GM23338 (cell line): ENCODE measurements at regions not wholly inside any gene's neighbourhood (a gene's known extent, or its start where the extent isn't known, plus 50 kb on each side); places are given as distances from the start of the nearest gene placed in this dataset.

Experiments used
- ATAC-seq: fragments of 200-7000 bp; cut with Tn5 transposase; 3 replicates; pipeline ENCODE4 v1.9.1; 2020
- DNase-seq: peaks from one replicate; pipeline ENCODE4 v3.0.0-alpha.2; 2015; ENCODE audit warnings: low spot score
- H2AFZ ChIP-seq: fragments of 200-600 bp; sonication (generic); 2 replicates; pipeline ENCODE4 v1.8.0; 2016; ENCODE audit warnings: antibody characterized with exemption, mild to moderate bottlenecking, moderate library complexity
- H3F3A ChIP-seq: fragments of 200-600 bp; sonication (generic); replicated peaks from 2 replicates; pipeline ENCODE4 v1.8.0; 2017; ENCODE audit warnings: antibody characterized with exemption, mixed run types, low read depth
- H3K27ac ChIP-seq: fragments of 200-600 bp; sonication (generic); 2 replicates; pipeline ENCODE4 v1.6.1; 2016; ENCODE audit warnings: low read depth
- H3K27me3 ChIP-seq: fragments of 200-600 bp; sonication (generic); 2 replicates; pipeline ENCODE4 v1.8.0; 2016; ENCODE audit warnings: mild to moderate bottlenecking, mixed run types, moderate library complexity; ENCODE audit not compliant: insufficient read depth
- H3K36me3 ChIP-seq: fragments of 200-600 bp; sonication (generic); 2 replicates; pipeline ENCODE4 v1.8.0; 2016; ENCODE audit warnings: mild to moderate bottlenecking; ENCODE audit not compliant: insufficient read depth
- H3K4me1 ChIP-seq: fragments of 200-600 bp; sonication (generic); 2 replicates; pipeline ENCODE4 v1.8.0; 2016; ENCODE audit warnings: mild to moderate bottlenecking, moderate library complexity; ENCODE audit not compliant: insufficient read depth
- H3K4me2 ChIP-seq: fragments of 200-600 bp; sonication (generic); 2 replicates; pipeline ENCODE4 v1.7.1; 2017; ENCODE audit warnings: mixed run types
- H3K4me3 ChIP-seq: fragments of 200-600 bp; sonication (generic); 2 replicates; pipeline ENCODE4 v1.6.1; 2016; ENCODE audit warnings: mixed run types
- H3K79me2 ChIP-seq: fragments of 200-600 bp; sonication (generic); replicated peaks from 2 replicates; pipeline ENCODE4 v1.8.0; 2017; ENCODE audit warnings: mild to moderate bottlenecking; ENCODE audit not compliant: insufficient read depth
- H3K9me2 ChIP-seq: fragments of 200-600 bp; sonication (generic); 2 replicates; pipeline ENCODE4 v1.8.0; 2017; ENCODE audit not compliant: insufficient read depth
- H4K20me1 ChIP-seq: fragments of 200-600 bp; sonication (generic); replicated peaks from 2 replicates; pipeline ENCODE4 v1.8.0; 2017; ENCODE audit warnings: mild to moderate bottlenecking; ENCODE audit not compliant: insufficient read depth
- H3K27ac Mint-ChIP-seq: 2 replicates; pipeline ENCODE4 v1.8.0; 2020; ENCODE audit warnings: inconsistent platforms, mild to moderate bottlenecking, moderate library complexity, mixed read lengths
- H3K27me3 Mint-ChIP-seq: 3 replicates; pipeline ENCODE4 v1.8.0; 2022; ENCODE audit warnings: low read depth, mild to moderate bottlenecking, moderate library complexity, mixed read lengths, inconsistent platforms; ENCODE audit not compliant: insufficient read depth, poor library complexity
- H3K36me3 Mint-ChIP-seq: 3 replicates; pipeline ENCODE4 v1.8.0; 2021; ENCODE audit warnings: low read depth, mild to moderate bottlenecking, inconsistent platforms, moderate library complexity, mixed read lengths
- H3K4me1 Mint-ChIP-seq: 3 replicates; pipeline ENCODE4 v1.8.0; 2020; ENCODE audit warnings: mild to moderate bottlenecking, inconsistent platforms, mixed read lengths
- H3K4me3 Mint-ChIP-seq: 3 replicates; pipeline ENCODE4 v1.8.0; 2021; ENCODE audit warnings: moderate library complexity, mild to moderate bottlenecking, inconsistent platforms, mixed read lengths
- H3K9me3 Mint-ChIP-seq: 3 replicates; pipeline ENCODE4 v1.8.0; 2020; ENCODE audit warnings: moderate library complexity, mild to moderate bottlenecking, inconsistent platforms, mixed read lengths
- EZH2 ChIP-seq: fragments of 200-600 bp; sonication (generic); IDR thresholded peaks from one replicate; pipeline ENCODE4 v1.8.0; 2017; ENCODE audit warnings: antibody characterized with exemption, mild to moderate bottlenecking, low read depth; ENCODE audit not compliant: unreplicated experiment
- EZH2phosphoT487 ChIP-seq: fragments of 200-600 bp; sonication (generic); IDR thresholded peaks from one replicate; pipeline ENCODE4 v1.8.1; 2018; ENCODE audit warnings: antibody characterized with exemption; ENCODE audit not compliant: unreplicated experiment
- JUNB ChIP-seq: IDR thresholded peaks from one replicate; pipeline ENCODE4 v1.6.1; 2016; ENCODE audit warnings: antibody characterized with exemption; ENCODE audit not compliant: unreplicated experiment
- NANOG ChIP-seq: IDR thresholded peaks from 2 replicates; pipeline ENCODE4 v1.6.1; 2016; ENCODE audit warnings: antibody characterized with exemption, borderline replicate concordance
- REST ChIP-seq: IDR thresholded peaks from one replicate; pipeline ENCODE4 v1.6.1; 2018; ENCODE audit warnings: antibody characterized with exemption; ENCODE audit not compliant: unreplicated experiment
- STAT1 ChIP-seq: IDR thresholded peaks from one replicate; pipeline ENCODE4 v1.6.1; 2016; ENCODE audit warnings: antibody characterized with exemption; ENCODE audit not compliant: unreplicated experiment
- ZNF114 ChIP-seq: fragments of 250-450 bp; sonication (Bioruptor Pico); IDR thresholded peaks from 2 replicates; pipeline ENCODE4 v1.5.0; 2020; ENCODE audit warnings: mild to moderate bottlenecking, moderate library complexity
- ZNF331 ChIP-seq: fragments of 250-450 bp; sonication (Bioruptor Pico); IDR thresholded peaks from 2 replicates; pipeline ENCODE4 v1.5.0; 2020; ENCODE audit warnings: low read depth, mild to moderate bottlenecking, moderate library complexity
- ZNF462 ChIP-seq: fragments of 250-450 bp; sonication (Bioruptor Pico); IDR thresholded peaks from 2 replicates; pipeline ENCODE4 v1.5.0; 2020; ENCODE audit warnings: mild to moderate bottlenecking, moderate library complexity
- TF ChIP-seq, protein P1 (sequence below), 2 experiments: fragments of 200-600 bp in 1 of 2; sonication (generic) in 1 of 2; conservative IDR thresholded peaks; 2 replicates each; pipeline versions ENCODE4 v1.5.1 to v1.6.1; 2016 to 2017; ENCODE audit warnings: antibody characterized with exemption in 2 of 2, low read depth in 2 of 2, mild to moderate bottlenecking in 2 of 2, moderate library complexity in 1 of 2

- no peaks in the 10 kb centered on the region for H3K36me3 Mint-ChIP-seq
- no peak overlapping the region for H3K4me3 Mint-ChIP-seq
- no peaks in the 10 kb centered on the region for H3K9me3 Mint-ChIP-seq
- Histone ChIP-seq H3K4me3 (no peak overlapping the region), H2AFZ (no peak overlapping the region), H3K36me3 (no peaks in the 10 kb centered on the region), H3K4me2 (no peak overlapping the region), H3F3A (no peaks in the 10 kb centered on the region), H3K79me2 (no peaks in the 10 kb centered on the region), H3K9me2 (peaks cover 6% of the 10 kb centered on the region; the same call in 1 of the 2 replicates), H4K20me1 (no peaks in the 10 kb centered on the region), H3K27me3 (no peaks in the 10 kb centered on the region), H3K27ac (no peak overlapping the region), H3K4me1 (peaks cover 22% of the 10 kb centered on the region)
- TF ChIP-seq EZH2 (no peak), ZNF114 (CRISPR knock-in tag) (no peak), REST (no peak), STAT1 (no peak), JUNB (no peak)
- ATAC-seq (no peak), DNase-seq (no peak)
- peaks cover 3% of the 10 kb centered on the region for H3K27me3 Mint-ChIP-seq
- H3K27ac Mint-ChIP-seq, result no peak overlapping the region
- H3K4me1 Mint-ChIP-seq, result peaks cover 34% of the 10 kb centered on the region
These were observed 914.2 kb downstream of the FAM181B start for GRCh38 chr11:81819462-81819861.

GRCh38 chr11:81804858-81805257, 928.8 kb downstream of the FAM181B start:
- no peak overlapping the region for H2AFZ ChIP-seq
- Mint-ChIP-seq H3K9me3 (no peaks in the 10 kb centered on the region; the same call in 2 of the 3 replicates), H3K36me3 (no peaks in the 10 kb centered on the region), H3K27me3 (no peaks in the 10 kb centered on the region), H3K4me3 (no peak overlapping the region), H3K27ac (no peak overlapping the region), H3K4me1 (peaks cover 2% of the 10 kb centered on the region; the same call in 2 of the 3 replicates)
- no peak for DNase-seq
- no peaks in the 10 kb centered on the region for H4K20me1 ChIP-seq
- H3K9me2 ChIP-seq, result no peaks in the 10 kb centered on the region
- no peaks in the 10 kb centered on the region for H3K27me3 ChIP-seq
- no peak overlapping the region for H3K4me2 ChIP-seq
- no peak overlapping the region for H3K4me3 ChIP-seq
- no peaks in the 10 kb centered on the region for H3K36me3 ChIP-seq
- no peaks in the 10 kb centered on the region for H3K79me2 ChIP-seq
- no peak for ATAC-seq
- no peak overlapping the region for H3K27ac ChIP-seq
- no peaks in the 10 kb centered on the region for H3K4me1 ChIP-seq
- H3F3A ChIP-seq, result no peaks in the 10 kb centered on the region
- TF ChIP-seq STAT1 (no peak), JUNB (no peak), ZNF331 (CRISPR knock-in tag) (no peak), ZNF462 (CRISPR knock-in tag) (no peak), ZNF114 (CRISPR knock-in tag) (no peak), NANOG (no peak), EZH2 (no peak), EZH2phosphoT487 (no peak)
- TF ChIP-seq, protein P1, sequence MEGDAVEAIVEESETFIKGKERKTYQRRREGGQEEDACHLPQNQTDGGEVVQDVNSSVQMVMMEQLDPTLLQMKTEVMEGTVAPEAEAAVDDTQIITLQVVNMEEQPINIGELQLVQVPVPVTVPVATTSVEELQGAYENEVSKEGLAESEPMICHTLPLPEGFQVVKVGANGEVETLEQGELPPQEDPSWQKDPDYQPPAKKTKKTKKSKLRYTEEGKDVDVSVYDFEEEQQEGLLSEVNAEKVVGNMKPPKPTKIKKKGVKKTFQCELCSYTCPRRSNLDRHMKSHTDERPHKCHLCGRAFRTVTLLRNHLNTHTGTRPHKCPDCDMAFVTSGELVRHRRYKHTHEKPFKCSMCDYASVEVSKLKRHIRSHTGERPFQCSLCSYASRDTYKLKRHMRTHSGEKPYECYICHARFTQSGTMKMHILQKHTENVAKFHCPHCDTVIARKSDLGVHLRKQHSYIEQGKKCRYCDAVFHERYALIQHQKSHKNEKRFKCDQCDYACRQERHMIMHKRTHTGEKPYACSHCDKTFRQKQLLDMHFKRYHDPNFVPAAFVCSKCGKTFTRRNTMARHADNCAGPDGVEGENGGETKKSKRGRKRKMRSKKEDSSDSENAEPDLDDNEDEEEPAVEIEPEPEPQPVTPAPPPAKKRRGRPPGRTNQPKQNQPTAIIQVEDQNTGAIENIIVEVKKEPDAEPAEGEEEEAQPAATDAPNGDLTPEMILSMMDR (conservative IDR thresholded peaks at IDR 0.05; ENCODE audit: low read depth in 2 of 2), result no peak
